K562 (cell line): ENCODE measurements at regions not wholly inside any gene's neighbourhood (a gene's known extent, or its start where the extent isn't known, plus 50 kb on each side); places are given as distances from the start of the nearest gene placed in this dataset.

Source experiments
- ATAC-seq: fragments of 200-7000 bp; cut with Tn5 transposase; 3 replicates; pipeline ENCODE4 v1.9.1; 2020; ENCODE audit warnings: moderate library complexity
- BruUV-seq: library from RNA; stranded (reverse); fragments of 400-500 nt; replicated peaks from 2 replicates; lab custom pipeline; 2021; lab: Mats Ljungman, UMichigan
- CTCF ChIA-PET: fragments of 300-600 bp; formaldehyde crosslinking; extraction: SDS; loops from one replicate; lab custom pipeline; 2021; ENCODE audit warnings: low intra/inter-chr PET ratio; lab: Yijun Ruan, JAX
- POLR2A ChIA-PET: fragments of 300-600, 350-650 bp; sonication (Branson Sonifier 250); formaldehyde crosslinking; extraction: SDS; loops from one replicate; lab custom pipeline; 2021; ENCODE audit warnings: antibody characterized with exemption, inconsistent platforms; lab: Yijun Ruan, JAX
- DNase-seq, 4 experiments: peaks; one replicate each; pipeline versions ENCODE4 v3.0.0 to v3.0.0-alpha.2; 2011 to 2018; ENCODE audit warnings: low spot score in 3 of 4, mixed read lengths in 3 of 4; ENCODE audit errors: extremely low read depth in 1 of 4
- FAIRE-seq: peaks from 2 replicates; lab custom pipeline; 2011; peaks lifted over from hg19 to GRCh38; lab: Jason Lieb, UNC
- H2AFZ ChIP-seq: 2 replicates; pipeline ENCODE4 v1.6.0; 2011; ENCODE audit warnings: low read depth, low read length, control low read depth, inconsistent platforms
- H3K27ac ChIP-seq: fragments of 200-600 bp; 3 replicates; pipeline ENCODE4 v1.8.0; 2011; ENCODE audit warnings: low read depth, mild to moderate bottlenecking, control low read depth, inconsistent platforms, low read length, moderate library complexity, mixed read lengths; ENCODE audit errors: extremely low read depth
- H3K27me3 ChIP-seq, 2 experiments: fragments of 300-600 bp in 1 of 2; 2 replicates in 1 of 2; 3 replicates in 1 of 2; pipeline versions ENCODE4 v1.6.0 to v1.8.0; 2011; ENCODE audit warnings: inconsistent platforms in 2 of 2, low read length in 2 of 2, mild to moderate bottlenecking in 1 of 2, mixed read lengths in 1 of 2, moderate library complexity in 1 of 2; ENCODE audit not compliant: control insufficient read depth in 2 of 2, insufficient read depth in 2 of 2
- H3K36me3 ChIP-seq: fragments of 300-600 bp; 3 replicates; pipeline ENCODE4 v1.8.0; 2011; ENCODE audit warnings: mild to moderate bottlenecking, low read length, inconsistent platforms; ENCODE audit not compliant: control insufficient read depth, insufficient read depth
- H3K4me1 ChIP-seq, 2 experiments: fragments of 200-600 bp in 1 of 2; replicated peaks in 1 of 2; 2 replicates in 1 of 2; 3 replicates in 1 of 2; pipeline versions ENCODE4 v1.5.1 to v1.8.0; 2011; ENCODE audit warnings: inconsistent platforms in 2 of 2, low read length in 2 of 2, mild to moderate bottlenecking in 1 of 2, mixed read lengths in 1 of 2, moderate library complexity in 1 of 2; ENCODE audit not compliant: control insufficient read depth in 2 of 2, insufficient read depth in 2 of 2
- H3K4me2 ChIP-seq: 2 replicates; pipeline ENCODE4 v1.6.1; 2011; ENCODE audit warnings: low read length, control low read depth, inconsistent platforms, mixed read lengths; ENCODE audit not compliant: insufficient read depth
- H3K4me3 ChIP-seq: fragments of 200-600 bp; sonication (generic), shearing (Covaris generic); 2 replicates; pipeline ENCODE4 v1.5.1; 2016; ENCODE audit warnings: control low read depth, inconsistent platforms
- H3K79me2 ChIP-seq: fragments of 200-600 bp; 3 replicates; pipeline ENCODE4 v1.8.0; 2011; ENCODE audit warnings: low read length, inconsistent platforms; ENCODE audit not compliant: control insufficient read depth, insufficient read depth
- H3K9ac ChIP-seq, 2 experiments: 2 replicates each; pipeline versions ENCODE4 v1.6.0 to v1.6.1; 2011; ENCODE audit warnings: low read depth in 2 of 2, low read length in 2 of 2, control low read depth in 1 of 2, inconsistent platforms in 1 of 2, mild to moderate bottlenecking in 1 of 2, mixed read lengths in 1 of 2; ENCODE audit not compliant: insufficient read depth in 1 of 2
- H3K9me1 ChIP-seq: one replicate; pipeline ENCODE4 v1.6.0; 2011; ENCODE audit warnings: inconsistent platforms, mild to moderate bottlenecking, low read length, moderate library complexity; ENCODE audit not compliant: control insufficient read depth, insufficient read depth
- H3K9me3 ChIP-seq: replicated peaks from 2 replicates; pipeline ENCODE4 v1.5.1; 2011; ENCODE audit warnings: low read depth, low read length, inconsistent platforms; ENCODE audit not compliant: control insufficient read depth, insufficient read depth
- H4K20me1 ChIP-seq: replicated peaks from 2 replicates; pipeline ENCODE4 v1.6.1; 2011; ENCODE audit warnings: low read length, inconsistent platforms, mixed read lengths; ENCODE audit not compliant: control insufficient read depth, insufficient read depth
- MYC ChIP-seq, 2 experiments: fragments of 250-450 bp in 1 of 2; sonication (Bioruptor Pico) in 1 of 2; IDR thresholded peaks; 2 replicates each; pipeline versions ENCODE4 v1.5.1 to v1.6.1; 2012 to 2021; ENCODE audit warnings: low read depth in 2 of 2, borderline replicate concordance in 1 of 2, improper control_type of control experiment in 1 of 2, low read length in 1 of 2, mild to moderate bottlenecking in 1 of 2, moderate library complexity in 1 of 2
- ZBTB2 ChIP-seq: fragments of 450-650 bp; IDR thresholded peaks from 2 replicates; pipeline ENCODE4 v1.6.1; 2016; ENCODE audit warnings: antibody characterized with exemption
- ZNF408 ChIP-seq: fragments of 250-450 bp; sonication (Bioruptor Pico); IDR thresholded peaks from 2 replicates; pipeline ENCODE4 v1.4.0; 2020; ENCODE audit warnings: low read depth, mild to moderate bottlenecking, moderate library complexity
- ZNF79 ChIP-seq: fragments of 250-450 bp; sonication (Bioruptor Pico); IDR thresholded peaks from 2 replicates; pipeline ENCODE4 v1.4.0; 2020; ENCODE audit warnings: low read depth, mild to moderate bottlenecking, moderate library complexity
- WGBS: fragments of 100-300 bp; shearing (Covaris generic); methylation state at CpG from one replicate; pipeline ENCODE4 v1.1.6; 2016; ENCODE audit warnings: low coverage, mixed read lengths; ENCODE audit not compliant: insufficient coverage; ENCODE audit errors: missing lambda C conversion rate; 5-methylcytosine and 5-hydroxymethylcytosine counted together
- in situ Hi-C: fragments of 300-500 bp; cut with MboI; formaldehyde crosslinking; loops from 4 replicates; pipeline ENCODE4 v1.15.0; 2018; ENCODE audit warnings: inconsistent platforms, mixed read lengths
- intact Hi-C: fragments of 100-400 bp; cut with micrococcal nuclease; formaldehyde crosslinking; loops from 2 replicates; pipeline ENCODE4 v1.14.2; 2022

- TF ChIP-seq ZNF408 (CRISPR knock-in tag): no peak
These were observed 89.1 kb upstream of the ALCAM start (continued) for GRCh38 chr3:105277656-105278055.

GRCh38 chr3:105278688-105279087 is 88.0 kb upstream of the ALCAM start:
- BruUV-seq: no TSS peak
- POLR2A ChIA-PET: interaction anchor here (0.6 kb wide), 1 partner anchor 1418 kb away, joined by 3 read pairs; no protein-coding TSS in a partner anchor
- no peak overlapping the region for H2AFZ ChIP-seq
- H3K4me3 ChIP-seq: no peak overlapping the region
- H3K9ac ChIP-seq: no peak overlapping the region
- CTCF ChIA-PET: no interaction called here
- no peaks in the 10 kb centered on the region for H3K9me1 ChIP-seq
- TF ChIP-seq ZBTB2: no peak
- TF ChIP-seq MYC (IDR thresholded peaks at IDR 0.05; ENCODE audit: low read depth, low read length): no peak
- TF ChIP-seq MYC (CRISPR knock-in tag; IDR thresholded peaks at IDR 0.05; ENCODE audit: borderline replicate concordance, low read depth): no peak
- TF ChIP-seq ZNF79 (CRISPR knock-in tag): no peak
- H3K4me1 ChIP-seq: no peaks in the 10 kb centered on the region
- intact Hi-C loops (no loop called here), in situ Hi-C loops (no loop called here)
- 0% methylated on average over 1 of the region's 1 CpG for WGBS
- H3K36me3 ChIP-seq: no peaks in the 10 kb centered on the region
- H3K4me2 ChIP-seq: no peak overlapping the region
- H3K9me3 ChIP-seq: no peaks in the 10 kb centered on the region
- no peaks in the 10 kb centered on the region for H4K20me1 ChIP-seq
- no peaks in the 10 kb centered on the region for H3K27me3 ChIP-seq
- H3K27ac ChIP-seq: no peak overlapping the region
- H3K79me2 ChIP-seq: no peaks in the 10 kb centered on the region
- ATAC-seq (no peak), FAIRE-seq (no peak), DNase-seq (no peak)
